ENCODE measurements at regions not wholly inside any gene's neighbourhood (a gene's known extent, or its start where the extent isn't known, plus 50 kb on each side); places are given as distances from the start of the nearest gene placed in this dataset.

DNA sequence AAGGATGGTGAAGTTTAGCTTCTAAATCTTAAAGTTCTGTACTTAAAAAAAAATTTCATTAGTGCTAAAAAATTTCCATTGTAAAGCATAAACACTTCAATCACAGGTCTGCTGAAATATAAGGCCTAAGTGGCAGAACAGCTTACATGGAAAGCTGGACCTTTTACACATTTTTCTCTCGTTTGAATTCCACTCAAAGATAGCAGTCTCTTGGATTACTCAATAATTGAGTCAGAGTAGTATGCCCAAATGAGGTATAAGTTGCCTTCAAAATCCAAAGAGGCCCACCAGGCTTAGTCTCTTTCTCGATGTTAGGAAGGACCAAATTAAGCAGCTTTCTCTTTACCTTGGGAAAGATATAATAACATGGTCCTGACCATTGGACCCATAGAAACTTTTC is 220.4 kb upstream of the CWC22 start:
- no peak for TF ChIP-seq POLR2A (IDR thresholded peaks at IDR 0.05)
- TF ChIP-seq, protein P1, sequence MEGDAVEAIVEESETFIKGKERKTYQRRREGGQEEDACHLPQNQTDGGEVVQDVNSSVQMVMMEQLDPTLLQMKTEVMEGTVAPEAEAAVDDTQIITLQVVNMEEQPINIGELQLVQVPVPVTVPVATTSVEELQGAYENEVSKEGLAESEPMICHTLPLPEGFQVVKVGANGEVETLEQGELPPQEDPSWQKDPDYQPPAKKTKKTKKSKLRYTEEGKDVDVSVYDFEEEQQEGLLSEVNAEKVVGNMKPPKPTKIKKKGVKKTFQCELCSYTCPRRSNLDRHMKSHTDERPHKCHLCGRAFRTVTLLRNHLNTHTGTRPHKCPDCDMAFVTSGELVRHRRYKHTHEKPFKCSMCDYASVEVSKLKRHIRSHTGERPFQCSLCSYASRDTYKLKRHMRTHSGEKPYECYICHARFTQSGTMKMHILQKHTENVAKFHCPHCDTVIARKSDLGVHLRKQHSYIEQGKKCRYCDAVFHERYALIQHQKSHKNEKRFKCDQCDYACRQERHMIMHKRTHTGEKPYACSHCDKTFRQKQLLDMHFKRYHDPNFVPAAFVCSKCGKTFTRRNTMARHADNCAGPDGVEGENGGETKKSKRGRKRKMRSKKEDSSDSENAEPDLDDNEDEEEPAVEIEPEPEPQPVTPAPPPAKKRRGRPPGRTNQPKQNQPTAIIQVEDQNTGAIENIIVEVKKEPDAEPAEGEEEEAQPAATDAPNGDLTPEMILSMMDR (IDR thresholded peaks at IDR 0.05), result no peak

Data from lower leg skin (tissue), 3 donors.